ENCODE measurements at regions not wholly inside any gene's neighbourhood (a gene's known extent, or its start where the extent isn't known, plus 50 kb on each side); places are given as distances from the start of the nearest gene placed in this dataset.

DNA sequence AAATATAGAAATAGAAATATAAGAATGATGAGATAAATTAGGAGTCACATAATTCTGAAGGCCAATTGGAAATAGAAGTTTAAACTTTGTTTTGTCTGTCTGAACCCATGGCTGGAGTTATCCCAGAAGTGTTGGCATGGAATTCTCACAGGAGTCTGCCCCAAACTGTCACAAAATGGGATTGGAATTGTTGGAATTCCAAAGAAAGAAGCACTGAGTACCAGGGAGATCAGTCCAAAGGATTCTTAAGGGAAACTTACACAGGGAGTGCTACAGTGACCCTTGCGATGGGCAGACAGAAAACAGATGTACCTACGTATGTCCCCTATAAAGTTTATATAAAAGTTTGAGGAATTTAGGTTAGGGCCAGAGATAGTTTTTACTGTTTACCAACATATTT, 1607.7 kb downstream of the ARAP2 start:
- H3K36me3 Mint-ChIP-seq (ENCODE audit: low read depth), result no peaks in the 10 kb centered on the region
- H3K4me1 Mint-ChIP-seq, result no peaks in the 10 kb centered on the region
- TF ChIP-seq, protein P1, sequence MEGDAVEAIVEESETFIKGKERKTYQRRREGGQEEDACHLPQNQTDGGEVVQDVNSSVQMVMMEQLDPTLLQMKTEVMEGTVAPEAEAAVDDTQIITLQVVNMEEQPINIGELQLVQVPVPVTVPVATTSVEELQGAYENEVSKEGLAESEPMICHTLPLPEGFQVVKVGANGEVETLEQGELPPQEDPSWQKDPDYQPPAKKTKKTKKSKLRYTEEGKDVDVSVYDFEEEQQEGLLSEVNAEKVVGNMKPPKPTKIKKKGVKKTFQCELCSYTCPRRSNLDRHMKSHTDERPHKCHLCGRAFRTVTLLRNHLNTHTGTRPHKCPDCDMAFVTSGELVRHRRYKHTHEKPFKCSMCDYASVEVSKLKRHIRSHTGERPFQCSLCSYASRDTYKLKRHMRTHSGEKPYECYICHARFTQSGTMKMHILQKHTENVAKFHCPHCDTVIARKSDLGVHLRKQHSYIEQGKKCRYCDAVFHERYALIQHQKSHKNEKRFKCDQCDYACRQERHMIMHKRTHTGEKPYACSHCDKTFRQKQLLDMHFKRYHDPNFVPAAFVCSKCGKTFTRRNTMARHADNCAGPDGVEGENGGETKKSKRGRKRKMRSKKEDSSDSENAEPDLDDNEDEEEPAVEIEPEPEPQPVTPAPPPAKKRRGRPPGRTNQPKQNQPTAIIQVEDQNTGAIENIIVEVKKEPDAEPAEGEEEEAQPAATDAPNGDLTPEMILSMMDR (IDR thresholded peaks at IDR 0.05), result no peak
- no peak overlapping the region for H3K27ac Mint-ChIP-seq
- ChIA-PET CTCF (no interaction called here), POLR2A (no interaction called here)
- intact Hi-C loops (cut with micrococcal nuclease), result no loop called here
- DNase-seq, result no peak
- H3K9me3 Mint-ChIP-seq, result peaks cover 5% of the 10 kb centered on the region
- H3K4me3 Mint-ChIP-seq, result no peak overlapping the region
- ATAC-seq (ENCODE audit: low read depth), result no peak
- H3K27me3 Mint-ChIP-seq, result no peaks in the 10 kb centered on the region

DNA sequence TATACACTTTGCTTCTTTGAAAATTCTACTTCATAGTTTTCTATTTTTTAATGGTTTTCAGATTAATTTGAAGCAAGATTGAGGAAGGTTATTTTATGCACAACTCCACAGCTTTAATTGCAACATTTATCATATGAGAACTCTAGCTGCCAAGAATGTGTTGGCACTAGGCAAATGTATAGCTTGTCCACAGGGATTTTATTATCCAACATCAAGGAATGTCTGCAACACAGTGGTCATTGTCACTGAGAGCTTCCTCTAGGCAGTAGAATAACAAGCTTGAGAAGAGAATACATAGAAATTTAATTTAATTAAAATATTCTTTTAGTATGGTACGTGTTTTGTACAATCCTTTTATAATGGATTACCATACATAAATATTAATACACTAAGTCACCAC, 1600.8 kb downstream of the ARAP2 start:
- no peaks in the 10 kb centered on the region for H3K4me1 Mint-ChIP-seq
- no peak overlapping the region for H3K4me3 Mint-ChIP-seq
- CTCF ChIA-PET, result no interaction called here
- ATAC-seq (ENCODE audit: low read depth), result no peak
- peaks cover 11% of the 10 kb centered on the region for H3K9me3 Mint-ChIP-seq
- POLR2A ChIA-PET, result no interaction called here
- intact Hi-C loops (cut with micrococcal nuclease), result no loop called here
- H3K27ac Mint-ChIP-seq, result no peak overlapping the region
- no peak for DNase-seq
- TF ChIP-seq, protein P1 (IDR thresholded peaks at IDR 0.05), result no peak
- H3K36me3 Mint-ChIP-seq (ENCODE audit: low read depth), result no peaks in the 10 kb centered on the region
- no peaks in the 10 kb centered on the region for H3K27me3 Mint-ChIP-seq

DNA sequence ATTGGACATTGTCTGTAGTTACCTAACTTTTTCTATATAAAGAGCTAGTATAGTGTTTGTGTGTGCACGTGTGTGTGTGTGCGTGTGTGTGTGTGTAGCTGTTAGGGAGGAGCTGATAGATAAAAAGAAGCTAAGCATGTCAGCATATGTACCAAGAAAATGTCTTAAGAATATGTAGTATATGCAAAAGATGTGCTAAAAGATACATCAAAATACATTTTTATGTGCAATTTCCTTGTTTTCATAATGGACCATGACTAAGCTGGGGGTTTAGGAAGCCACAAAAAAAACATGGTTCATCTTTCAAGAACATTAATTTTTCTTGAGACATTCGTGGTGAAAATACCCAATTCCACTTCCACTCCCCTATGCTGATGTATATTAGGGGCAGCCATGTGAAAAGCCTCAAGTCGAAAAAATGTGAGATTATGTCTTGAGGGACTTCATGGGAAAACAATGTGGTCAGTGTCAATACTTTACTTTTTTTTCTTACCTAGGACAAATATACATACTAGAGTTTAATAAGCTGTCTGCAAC, 1599.7 kb downstream of the ARAP2 start:
- H3K27ac Mint-ChIP-seq, result no peak overlapping the region
- CTCF ChIA-PET, result no interaction called here
- TF ChIP-seq, protein P1 (IDR thresholded peaks at IDR 0.05), result no peak
- no peaks in the 10 kb centered on the region for H3K4me1 Mint-ChIP-seq
- H3K4me3 Mint-ChIP-seq, result no peak overlapping the region
- intact Hi-C loops (cut with micrococcal nuclease), result no loop called here
- peaks cover 13% of the 10 kb centered on the region for H3K9me3 Mint-ChIP-seq
- no peak for DNase-seq
- no peak for ATAC-seq (ENCODE audit: low read depth)
- POLR2A ChIA-PET, result no interaction called here
- no peaks in the 10 kb centered on the region for H3K36me3 Mint-ChIP-seq (ENCODE audit: low read depth)
- H3K27me3 Mint-ChIP-seq, result no peaks in the 10 kb centered on the region

DNA sequence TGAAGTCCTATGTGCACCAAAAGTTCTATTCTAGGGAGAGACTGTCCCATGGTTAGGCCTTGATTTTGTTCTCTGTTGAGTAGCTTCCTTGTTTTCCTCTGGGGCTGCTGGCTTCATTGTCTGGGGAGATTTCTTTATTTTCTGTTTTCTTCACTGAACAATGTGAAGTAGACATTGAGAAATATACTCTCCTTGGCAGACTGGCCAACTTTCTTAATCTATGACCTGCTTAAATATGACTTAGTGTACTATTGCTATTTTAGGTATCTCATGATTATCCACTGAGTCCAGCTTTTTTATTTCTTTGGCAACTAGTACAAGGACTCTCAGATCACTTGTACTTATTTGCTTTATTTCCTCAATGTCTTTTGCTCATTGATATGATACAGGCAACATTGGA, 1594.6 kb downstream of the ARAP2 start:
- Mint-ChIP-seq H3K27ac (no peak overlapping the region), H3K36me3 (ENCODE audit: low read depth) (no peaks in the 10 kb centered on the region), H3K4me3 (no peak overlapping the region), H3K4me1 (no peaks in the 10 kb centered on the region), H3K27me3 (no peaks in the 10 kb centered on the region), H3K9me3 (peaks cover 9% of the 10 kb centered on the region)
- intact Hi-C loops (cut with micrococcal nuclease), result no loop called here
- no peak for DNase-seq
- TF ChIP-seq, protein P1 (IDR thresholded peaks at IDR 0.05), result no peak
- no peak for ATAC-seq (ENCODE audit: low read depth)
- ChIA-PET CTCF (no interaction called here), POLR2A (no interaction called here)

DNA sequence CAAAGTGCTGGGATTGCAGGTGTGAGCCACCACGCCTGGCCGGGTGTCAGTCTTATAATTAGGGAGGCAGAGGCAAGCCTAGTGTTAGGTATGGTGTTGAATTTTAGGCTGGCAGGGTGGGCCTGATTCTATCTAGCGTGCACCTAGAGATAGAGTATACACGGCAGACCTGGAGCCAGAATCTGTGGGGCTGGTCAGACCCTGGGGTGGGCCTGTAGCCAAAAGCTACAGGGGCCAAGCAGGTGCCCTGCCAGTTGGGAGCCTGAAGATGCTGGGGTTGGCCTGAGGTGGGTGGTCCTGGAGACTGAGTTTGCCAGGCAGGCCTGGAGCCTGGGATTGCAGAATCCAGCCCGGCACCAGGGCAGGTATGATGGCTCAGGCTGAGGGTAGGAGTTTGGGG, 1580.3 kb downstream of the ARAP2 start:
- intact Hi-C loops (cut with micrococcal nuclease), result no loop called here
- H3K4me3 Mint-ChIP-seq, result no peak overlapping the region
- no peaks in the 10 kb centered on the region for H3K36me3 Mint-ChIP-seq (ENCODE audit: low read depth)
- H3K4me1 Mint-ChIP-seq, result no peaks in the 10 kb centered on the region
- CTCF ChIA-PET, result no interaction called here
- TF ChIP-seq, protein P1 (IDR thresholded peaks at IDR 0.05), result no peak
- POLR2A ChIA-PET, result no interaction called here
- H3K9me3 Mint-ChIP-seq, result peaks cover 3% of the 10 kb centered on the region
- no peaks in the 10 kb centered on the region for H3K27me3 Mint-ChIP-seq
- DNase-seq, result no peak
- ATAC-seq (ENCODE audit: low read depth), result no peak
- H3K27ac Mint-ChIP-seq, result no peak overlapping the region

Data from activated B cell treated with CpG ODN at 0.5 μM for 24 hours (primary cell).